ENCODE measurements at regions not wholly inside any gene's neighbourhood (a gene's known extent, or its start where the extent isn't known, plus 50 kb on each side); places are given as distances from the start of the nearest gene placed in this dataset.

DNA sequence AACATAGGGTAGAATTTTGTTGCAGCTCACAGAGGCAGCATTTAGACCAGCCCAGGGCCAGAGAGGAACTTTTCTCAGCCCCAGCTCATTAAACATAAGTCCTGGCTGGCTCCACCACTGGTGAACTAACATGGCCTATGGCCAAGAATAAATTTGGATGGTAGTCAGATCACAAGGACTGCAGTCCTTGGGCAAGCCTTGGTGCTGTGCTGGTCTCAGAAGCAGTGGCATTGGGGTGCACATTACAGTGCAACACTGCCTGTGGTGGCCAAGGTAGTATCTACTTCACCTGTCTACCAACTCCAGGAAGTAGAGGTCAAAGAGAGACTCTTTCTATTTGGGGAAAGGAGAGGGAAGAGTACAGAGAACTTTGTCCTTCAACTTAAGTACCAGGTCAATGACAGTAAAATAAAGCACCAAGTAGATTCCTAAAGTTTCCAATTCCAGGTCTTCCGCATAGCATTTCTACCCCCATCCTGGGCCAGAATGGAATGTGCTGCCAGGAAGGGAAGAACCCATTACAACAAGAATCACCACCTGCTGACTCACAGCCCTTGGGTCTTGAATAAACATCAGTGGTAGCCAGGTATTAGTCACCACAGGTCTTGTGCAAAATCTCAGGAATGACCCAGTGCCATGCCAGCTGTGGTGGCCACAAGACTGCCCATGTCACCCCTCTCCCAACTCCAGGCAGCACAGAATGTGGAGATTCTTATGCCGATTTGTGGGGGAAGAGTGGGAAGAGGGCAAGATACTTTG lies 155.4 kb upstream of the FSIP2 start:
- TF ChIP-seq POLR2AphosphoS5 (IDR thresholded peaks at IDR 0.05; ENCODE audit: low read depth, low read length) (no peak), TAF1 (IDR thresholded peaks at IDR 0.05; ENCODE audit: borderline replicate concordance, low read depth, low read length) (no peak)

Measured in GM12892 (cell line).